ENCODE measurements at regions not wholly inside any gene's neighbourhood (a gene's known extent, or its start where the extent isn't known, plus 50 kb on each side); places are given as distances from the start of the nearest gene placed in this dataset.

GRCh38 chr13:61852116-61852619 lies 436.5 kb upstream of the PCDH20 start:
- no peak for DNase-seq

- DNase-seq = no peak
These were observed 435.1 kb upstream of the PCDH20 start for GRCh38 chr13:61850794-61851193.

GRCh38 chr13:61838568-61838967 lies 422.9 kb upstream of the PCDH20 start:
- no peak for DNase-seq

- no peak for DNase-seq
These were observed 417.6 kb upstream of the PCDH20 start for GRCh38 chr13:61833228-61833627.

- no peak for DNase-seq
These were observed 415.4 kb upstream of the PCDH20 start for GRCh38 chr13:61831026-61831425.

- DNase-seq = no peak
These were observed 414.8 kb upstream of the PCDH20 start for GRCh38 chr13:61830475-61830874.

GRCh38 chr13:61824168-61824567 lies 408.5 kb upstream of the PCDH20 start:
- DNase-seq = no peak

GRCh38 chr13:61812286-61812685 lies 396.6 kb upstream of the PCDH20 start:
- no peak for DNase-seq

- DNase-seq = no peak
These were observed 394.4 kb upstream of the PCDH20 start for GRCh38 chr13:61810065-61810464.

- no peak for DNase-seq
These were observed 381.7 kb upstream of the PCDH20 start for GRCh38 chr13:61797397-61797796.

- DNase-seq = no peak
These were observed 379.9 kb upstream of the PCDH20 start for GRCh38 chr13:61795580-61795979.

GRCh38 chr13:61779456-61779855 lies 363.8 kb upstream of the PCDH20 start:
- no peak for DNase-seq

GRCh38 chr13:61778531-61778930 lies 362.9 kb upstream of the PCDH20 start:
- no peak for DNase-seq

- no peak for DNase-seq
These were observed 362.2 kb upstream of the PCDH20 start for GRCh38 chr13:61777899-61778298.

- no peak for DNase-seq
These were observed 361.6 kb upstream of the PCDH20 start for GRCh38 chr13:61777271-61777670.

GRCh38 chr13:61774903-61775302 lies 359.3 kb upstream of the PCDH20 start:
- DNase-seq = no peak

- no peak for DNase-seq
These were observed 355.0 kb upstream of the PCDH20 start for GRCh38 chr13:61770681-61771080.

- no peak for DNase-seq
These were observed 352.5 kb upstream of the PCDH20 start for GRCh38 chr13:61768175-61768574.

- DNase-seq = no peak
These were observed 351.0 kb upstream of the PCDH20 start for GRCh38 chr13:61766667-61767058.

GRCh38 chr13:61765940-61766666 lies 350.5 kb upstream of the PCDH20 start:
- no peak for DNase-seq

GRCh38 chr13:61765181-61765742 lies 349.6 kb upstream of the PCDH20 start:
- DNase-seq = no peak

- no peak for DNase-seq
These were observed 346.0 kb upstream of the PCDH20 start for GRCh38 chr13:61761690-61762089.

GRCh38 chr13:61760102-61760501 lies 344.5 kb upstream of the PCDH20 start:
- DNase-seq = no peak

GRCh38 chr13:61756031-61756430 lies 340.4 kb upstream of the PCDH20 start:
- DNase-seq = no peak

- no peak for DNase-seq
These were observed 335.4 kb upstream of the PCDH20 start for GRCh38 chr13:61751039-61751438.

Measured in stimulated activated CD4-positive, alpha-beta T cell treated with anti-CD3 and anti-CD28 coated beads, Interleukin-15, amount 100 ng/mL, for 24 hours (primary cell).